ENCODE measurements at regions not wholly inside any gene's neighbourhood (a gene's known extent, or its start where the extent isn't known, plus 50 kb on each side); places are given as distances from the start of the nearest gene placed in this dataset.

- TF ChIP-seq POLR2A (IDR thresholded peaks at IDR 0.05; ENCODE audit: low read depth): no peak
- TF ChIP-seq CTCF (IDR thresholded peaks at IDR 0.05): no peak
Observed at GRCh38 chr5:89324990-89325389, 442.0 kb upstream of the MEF2C start.

Data from esophagus muscularis mucosa (tissue), 3 donors.